NCI-H524 (cell line): ENCODE measurements at regions not wholly inside any gene's neighbourhood (a gene's known extent, or its start where the extent isn't known, plus 50 kb on each side); places are given as distances from the start of the nearest gene placed in this dataset.

ENCODE experiments used
- DNase-seq, 2 experiments: peaks; one replicate each; lab custom pipeline; 2025; lab: John Stamatoyannopoulos, UW

GRCh38 chr7:127446842-127447241 lies 54.3 kb upstream of the ZNF800 start:
- DNase-seq = no peak
